ENCODE measurements at regions not wholly inside any gene's neighbourhood (a gene's known extent, or its start where the extent isn't known, plus 50 kb on each side); places are given as distances from the start of the nearest gene placed in this dataset.

- no peak for TF ChIP-seq PATZ1 (CRISPR knock-in tag; IDR thresholded peaks at IDR 0.05; ENCODE audit: borderline replicate concordance)
- no peak for TF ChIP-seq GLIS3 (CRISPR knock-in tag; IDR thresholded peaks at IDR 0.05)
- no peak for TF ChIP-seq CREB5 (CRISPR knock-in tag; IDR thresholded peaks at IDR 0.05; ENCODE audit: low read depth)
Measured at GRCh38 chr5:155309021-155309746, 295.6 kb downstream of the KIF4B start.

All from SK-N-SH treated with all-trans-retinoic acid at 6 μM for 48 hours (cell line).